NCI-H2081 (cell line): ENCODE measurements at regions not wholly inside any gene's neighbourhood (a gene's known extent, or its start where the extent isn't known, plus 50 kb on each side); places are given as distances from the start of the nearest gene placed in this dataset.

Experiments used
- DNase-seq, 2 experiments: peaks; one replicate each; lab custom pipeline; 2025; lab: John Stamatoyannopoulos, UW

GRCh38 chr2:3960106-3960505 is 256.7 kb downstream of the DCDC2C start:
- DNase-seq, result no peak

- DNase-seq, result no peak
These were observed 259.3 kb downstream of the DCDC2C start for GRCh38 chr2:3962719-3963118.

GRCh38 chr2:3965211-3965610 is 261.8 kb downstream of the DCDC2C start:
- no peak for DNase-seq

GRCh38 chr2:3965953-3966352 is 262.6 kb downstream of the DCDC2C start:
- no peak for DNase-seq

- DNase-seq, result no peak
These were observed 263.1 kb downstream of the DCDC2C start for GRCh38 chr2:3966470-3966869.

GRCh38 chr2:3968736-3969135 is 265.4 kb downstream of the DCDC2C start:
- no peak for DNase-seq

GRCh38 chr2:3970791-3971651 is 267.6 kb downstream of the DCDC2C start:
- DNase-seq, result no peak

- no peak for DNase-seq
These were observed 268.3 kb downstream of the DCDC2C start for GRCh38 chr2:3971652-3972192.

GRCh38 chr2:3972377-3972776 is 269.0 kb downstream of the DCDC2C start:
- DNase-seq, result no peak

GRCh38 chr2:3974765-3975164 is 271.4 kb downstream of the DCDC2C start:
- no peak for DNase-seq

- DNase-seq, result no peak
These were observed 278.1 kb downstream of the DCDC2C start for GRCh38 chr2:3981446-3981987.

- no peak for DNase-seq
These were observed 278.8 kb downstream of the DCDC2C start for GRCh38 chr2:3982160-3982559.

- DNase-seq, result no peak
These were observed 282.7 kb downstream of the DCDC2C start for GRCh38 chr2:3986063-3986462.

GRCh38 chr2:3986530-3987258 is 283.3 kb downstream of the DCDC2C start:
- no peak for DNase-seq

GRCh38 chr2:4002841-4003403 is 299.5 kb downstream of the DCDC2C start:
- DNase-seq, result no peak

- DNase-seq, result no peak
These were observed 308.8 kb downstream of the DCDC2C start for GRCh38 chr2:4012197-4012596.

- DNase-seq, result no peak
These were observed 315.2 kb downstream of the DCDC2C start for GRCh38 chr2:4018535-4018934.

GRCh38 chr2:4020153-4020552 is 316.8 kb downstream of the DCDC2C start:
- DNase-seq, result peak; percentile 69 to 94

- peak in 1 of 2 experiments; percentile 79 for DNase-seq
These were observed 317.3 kb downstream of the DCDC2C start for GRCh38 chr2:4020649-4021048.

- DNase-seq, result no peak
These were observed 321.2 kb downstream of the DCDC2C start for GRCh38 chr2:4024605-4025004.

GRCh38 chr2:4029081-4029480 is 325.7 kb downstream of the DCDC2C start:
- DNase-seq, result no peak

- no peak for DNase-seq
These were observed 336.5 kb downstream of the DCDC2C start for GRCh38 chr2:4039896-4040295.
